Ectodermal cell (in vitro differentiated cells): ENCODE measurements at regions not wholly inside any gene's neighbourhood (a gene's known extent, or its start where the extent isn't known, plus 50 kb on each side); places are given as distances from the start of the nearest gene placed in this dataset.

Experiments
- H3K27ac ChIP-seq: 2 replicates; pipeline ENCODE4 v1.7.0; 2013; ENCODE audit warnings: mild to moderate bottlenecking, low read depth, low read length; ENCODE audit not compliant: insufficient read depth, poor library complexity, severe bottlenecking
- H3K27me3 ChIP-seq: 2 replicates; pipeline ENCODE4 v1.7.0; 2013; ENCODE audit warnings: mild to moderate bottlenecking, low read length; ENCODE audit not compliant: insufficient read depth, control insufficient read depth, poor library complexity, severe bottlenecking
- H3K36me3 ChIP-seq: one replicate; pipeline ENCODE4 v1.7.0; 2013; ENCODE audit warnings: low read length; ENCODE audit not compliant: control insufficient read depth, insufficient read depth
- H3K4me1 ChIP-seq: one replicate; pipeline ENCODE4 v1.7.0; 2013; ENCODE audit warnings: low read length; ENCODE audit not compliant: control insufficient read depth, insufficient read depth
- H3K4me3 ChIP-seq: 2 replicates; pipeline ENCODE4 v1.7.0; 2013; ENCODE audit warnings: low read depth, low read length, control low read depth; ENCODE audit not compliant: insufficient read depth
- H3K9me3 ChIP-seq: 2 replicates; pipeline ENCODE4 v1.7.0; 2013; ENCODE audit warnings: mild to moderate bottlenecking, low read length, moderate library complexity; ENCODE audit not compliant: control insufficient read depth
- WGBS, 2 experiments: methylation state at CpG; one replicate each; pipeline ENCODE4 v1.1.7; 2013; ENCODE audit warnings: missing lambda C conversion rate in 2 of 2; 5-methylcytosine and 5-hydroxymethylcytosine counted together

- Histone ChIP-seq H3K27ac (no peak overlapping the region), H3K36me3 (no peaks in the 10 kb centered on the region), H3K27me3 (no peaks in the 10 kb centered on the region), H3K4me1 (no peaks in the 10 kb centered on the region), H3K9me3 (no peaks in the 10 kb centered on the region), H3K4me3 (no peak overlapping the region)
- WGBS, 2 experiments = 89 to 91% methylated on average over 2 of the region's 2 CpGs
Measured at GRCh38 chr14:53758141-53758540, 198.5 kb downstream of the BMP4 start.

- H3K4me3 ChIP-seq = no peak overlapping the region
- H3K36me3 ChIP-seq = no peaks in the 10 kb centered on the region
- H3K27ac ChIP-seq = no peak overlapping the region
- H3K4me1 ChIP-seq = no peaks in the 10 kb centered on the region
- no peaks in the 10 kb centered on the region for H3K9me3 ChIP-seq
- no peaks in the 10 kb centered on the region for H3K27me3 ChIP-seq
Measured at GRCh38 chr14:53757732-53758131, 198.9 kb downstream of the BMP4 start.

- H3K9me3 ChIP-seq = no peaks in the 10 kb centered on the region
- H3K36me3 ChIP-seq = no peaks in the 10 kb centered on the region
- no peaks in the 10 kb centered on the region for H3K27me3 ChIP-seq
- H3K27ac ChIP-seq = no peak overlapping the region
- H3K4me1 ChIP-seq = no peaks in the 10 kb centered on the region
- 89 to 93% methylated on average over 3 of the region's 3 CpGs for WGBS, 2 experiments
- no peak overlapping the region for H3K4me3 ChIP-seq
Measured at GRCh38 chr14:53751650-53752049, 205.0 kb downstream of the BMP4 start.

DNA sequence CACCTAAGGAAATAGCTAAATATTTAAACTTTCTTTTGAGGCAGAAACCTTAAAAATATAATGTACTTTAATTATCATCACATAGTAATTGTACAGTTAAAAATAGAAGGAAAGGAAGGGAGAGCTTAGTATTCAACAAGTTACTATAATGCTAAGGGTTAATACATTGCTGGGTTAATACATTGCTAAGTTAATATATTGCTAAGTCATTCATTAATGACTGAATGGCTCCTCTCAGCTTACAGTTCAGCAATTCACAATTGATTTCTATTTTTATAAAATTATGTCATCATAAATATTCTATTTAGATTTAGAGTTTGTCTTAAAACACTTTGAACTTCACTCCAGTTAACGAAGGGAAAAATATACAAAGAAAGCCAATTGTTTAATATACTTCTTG is 207.9 kb downstream of the BMP4 start:
- no peaks in the 10 kb centered on the region for H3K36me3 ChIP-seq
- no CpG with 5 or more reads among the region's 1 CpG for WGBS, 2 experiments
- no peaks in the 10 kb centered on the region for H3K9me3 ChIP-seq
- H3K4me1 ChIP-seq = no peaks in the 10 kb centered on the region
- no peak overlapping the region for H3K4me3 ChIP-seq
- no peak overlapping the region for H3K27ac ChIP-seq
- peaks cover 25% of the 10 kb centered on the region for H3K27me3 ChIP-seq

GRCh38 chr14:53744857-53745256 is 211.8 kb downstream of the BMP4 start:
- Histone ChIP-seq H3K4me3 (no peak overlapping the region), H3K36me3 (no peaks in the 10 kb centered on the region), H3K27ac (no peak overlapping the region), H3K27me3 (peaks cover 41% of the 10 kb centered on the region), H3K9me3 (no peaks in the 10 kb centered on the region), H3K4me1 (peaks cover 20% of the 10 kb centered on the region)
- 80 to 100% methylated on average over 1 of the region's 1 CpG for WGBS, 2 experiments

DNA sequence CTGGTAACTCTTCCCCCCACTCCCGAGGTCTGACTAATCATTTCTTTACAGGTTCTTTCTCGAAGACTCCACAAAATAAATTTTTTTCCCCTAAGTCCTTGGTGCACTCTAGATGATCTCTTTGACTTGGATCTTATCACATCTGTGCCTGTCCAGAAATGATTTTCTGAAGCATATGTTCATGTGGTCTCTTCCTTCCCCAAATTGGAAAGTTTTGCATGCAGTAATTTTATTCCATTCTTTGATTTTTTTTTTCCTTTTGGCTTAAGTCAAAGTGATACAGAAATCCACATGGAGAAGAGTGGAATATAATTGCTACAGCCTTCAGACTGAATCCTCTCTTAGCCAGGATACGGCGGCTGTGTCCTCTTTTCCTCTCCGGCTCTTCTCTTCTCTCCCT is 213.3 kb downstream of the BMP4 start:
- H3K27ac ChIP-seq = no peak overlapping the region
- H3K27me3 ChIP-seq = peaks cover 56% of the 10 kb centered on the region
- H3K36me3 ChIP-seq = no peaks in the 10 kb centered on the region
- 86 to 95% methylated on average over 5 of the region's 5 CpGs for WGBS, 2 experiments
- H3K4me1 ChIP-seq = peaks cover 20% of the 10 kb centered on the region
- no peak overlapping the region for H3K4me3 ChIP-seq
- H3K9me3 ChIP-seq = no peaks in the 10 kb centered on the region

GRCh38 chr14:53742233-53742620 is 214.4 kb downstream of the BMP4 start:
- Histone ChIP-seq H3K27ac (peak overlapping the region; percentile 72), H3K4me1 (peaks cover 20% of the 10 kb centered on the region), H3K9me3 (no peaks in the 10 kb centered on the region), H3K36me3 (no peaks in the 10 kb centered on the region), H3K27me3 (peaks cover 58% of the 10 kb centered on the region), H3K4me3 (no peak overlapping the region)
- WGBS, 2 experiments = 0% methylated on average over 3 of the region's 3 CpGs

DNA sequence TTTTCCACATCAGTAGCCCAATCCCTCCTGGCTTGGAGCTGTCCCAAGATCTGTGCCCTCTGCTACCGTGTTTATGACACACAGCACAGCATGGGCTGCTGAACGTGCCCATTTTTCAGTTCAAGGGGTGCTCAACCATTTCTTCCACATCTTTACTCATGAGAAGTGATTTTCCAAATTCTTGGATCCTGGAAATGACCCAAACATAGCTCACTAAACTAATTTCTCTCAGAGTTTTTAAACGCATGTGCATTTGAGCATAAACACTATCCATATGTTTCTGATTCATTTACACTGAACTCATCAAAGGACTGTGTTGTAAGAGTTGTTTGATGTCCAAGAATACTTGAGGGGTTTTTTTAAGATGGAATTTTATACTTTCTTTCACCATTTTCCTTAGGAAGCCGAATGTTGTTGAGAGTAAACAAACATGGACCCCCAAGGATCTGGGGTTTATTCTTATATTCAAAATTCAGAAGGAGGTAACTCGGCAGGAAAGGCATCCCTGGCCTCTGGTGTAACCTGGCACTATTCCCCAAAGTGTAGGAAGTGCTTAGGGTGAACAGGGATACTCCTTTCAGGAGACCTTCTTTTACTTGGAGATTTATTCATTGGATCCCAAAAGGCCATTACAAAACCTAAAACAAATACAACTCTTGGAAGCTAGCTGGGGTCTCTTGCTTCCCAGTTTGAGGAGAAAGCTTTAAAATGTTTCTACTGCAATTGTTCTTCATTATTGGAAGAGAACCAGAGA is 215.0 kb downstream of the BMP4 start:
- peak overlapping the region; percentile 72 for H3K27ac ChIP-seq
- WGBS, 2 experiments = 31 to 45% methylated on average over 4 to 5 of the region's 5 CpGs
- peaks cover 20% of the 10 kb centered on the region for H3K4me1 ChIP-seq
- H3K36me3 ChIP-seq = no peaks in the 10 kb centered on the region
- no peaks in the 10 kb centered on the region for H3K9me3 ChIP-seq
- H3K4me3 ChIP-seq = no peak overlapping the region
- H3K27me3 ChIP-seq = peaks cover 58% of the 10 kb centered on the region

- Histone ChIP-seq H3K4me1 (peaks cover 20% of the 10 kb centered on the region), H3K27ac (no peak overlapping the region), H3K4me3 (no peak overlapping the region), H3K27me3 (peaks cover 53% of the 10 kb centered on the region), H3K36me3 (no peaks in the 10 kb centered on the region), H3K9me3 (no peaks in the 10 kb centered on the region)
Measured at GRCh38 chr14:53740570-53740969, 216.1 kb downstream of the BMP4 start.

DNA sequence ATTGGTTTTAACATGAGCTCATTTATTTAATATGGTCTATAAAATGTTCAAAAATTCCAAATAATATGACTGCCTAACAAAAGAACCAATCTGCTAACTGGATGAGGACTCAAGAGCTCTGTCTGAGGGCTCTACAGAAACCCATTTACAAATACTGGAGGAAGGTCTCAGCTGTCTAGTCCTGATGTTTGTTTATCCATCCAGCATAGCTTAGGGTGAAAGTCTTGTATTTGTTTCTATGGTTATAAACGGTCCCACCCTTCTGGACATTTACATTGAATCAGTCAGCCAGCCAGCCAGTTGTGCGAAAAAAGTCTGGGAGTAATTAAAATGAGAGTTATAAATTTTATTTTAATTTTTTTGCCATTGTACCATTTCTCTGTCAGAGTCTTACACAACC is 220.7 kb downstream of the BMP4 start:
- Histone ChIP-seq H3K27ac (no peak overlapping the region), H3K36me3 (no peaks in the 10 kb centered on the region), H3K4me3 (no peak overlapping the region), H3K9me3 (no peaks in the 10 kb centered on the region), H3K4me1 (peaks cover 3% of the 10 kb centered on the region), H3K27me3 (peaks cover 27% of the 10 kb centered on the region)
- WGBS, 2 experiments = 65 to 66% methylated on average over 2 of the region's 2 CpGs

DNA sequence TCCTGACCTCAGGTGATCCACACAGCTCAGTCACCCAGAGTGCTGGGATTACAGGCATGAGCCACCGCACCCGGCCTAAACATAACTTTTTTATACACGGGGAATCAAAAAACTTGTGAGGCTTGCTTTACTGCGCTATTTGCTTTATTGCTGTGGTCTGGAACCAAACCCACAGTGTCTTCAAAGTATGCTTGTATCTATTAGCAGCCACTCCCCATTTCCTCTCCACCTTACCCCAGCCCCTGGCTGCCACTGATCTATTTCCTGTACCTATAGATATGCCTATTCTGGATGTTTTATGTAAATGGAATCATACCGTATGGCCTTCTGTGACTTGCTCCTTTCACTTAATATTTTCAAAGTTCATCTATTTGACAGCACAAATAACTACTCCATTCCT is 233.4 kb downstream of the BMP4 start:
- 91 to 97% methylated on average over 5 of the region's 5 CpGs for WGBS, 2 experiments
- Histone ChIP-seq H3K36me3 (no peaks in the 10 kb centered on the region), H3K9me3 (no peaks in the 10 kb centered on the region), H3K4me3 (no peak overlapping the region), H3K27me3 (no peaks in the 10 kb centered on the region), H3K27ac (no peak overlapping the region), H3K4me1 (no peaks in the 10 kb centered on the region)
